Activated CD8-positive, alpha-beta memory T cell treated with anti-CD3 and anti-CD28 coated beads, Interleukin-2, amount 10 ng/mL, durations not matched to agents 7 days and 5 days (primary cell): ENCODE measurements at regions not wholly inside any gene's neighbourhood (a gene's known extent, or its start where the extent isn't known, plus 50 kb on each side); places are given as distances from the start of the nearest gene placed in this dataset.

Source experiments
- ATAC-seq: fragments of 150-1000 bp; cut with Tn5 transposase; one replicate; pipeline ENCODE4 v1.10.0; 2021; ENCODE audit warnings: moderate library complexity
- CTCF ChIA-PET: fragments of 350-600 bp; sonication (Branson Sonifier 250); formaldehyde crosslinking; loops from one replicate; lab custom pipeline; 2021; ENCODE audit warnings: antibody characterized with exemption; lab: Charles Lee
- DNase-seq: peaks from one replicate; pipeline ENCODE4 v3.0.0-alpha.2; 2020
- H3K27ac Mint-ChIP-seq: one replicate; pipeline ENCODE4 v1.8.0; 2021; ENCODE audit warnings: mild to moderate bottlenecking, mixed read lengths
- H3K27me3 Mint-ChIP-seq: one replicate; pipeline ENCODE4 v1.8.0; 2021; ENCODE audit warnings: mixed read lengths
- H3K36me3 Mint-ChIP-seq: one replicate; pipeline ENCODE4 v1.8.0; 2021; ENCODE audit warnings: mild to moderate bottlenecking, mixed read lengths
- H3K4me1 Mint-ChIP-seq: one replicate; pipeline ENCODE4 v1.8.0; 2021; ENCODE audit warnings: mixed read lengths
- H3K4me3 Mint-ChIP-seq: one replicate; pipeline ENCODE4 v1.8.0; 2021; ENCODE audit warnings: mild to moderate bottlenecking, moderate library complexity, mixed read lengths
- H3K9me3 Mint-ChIP-seq: one replicate; pipeline ENCODE4 v1.8.0; 2022; ENCODE audit warnings: low read depth, mixed read lengths

DNA sequence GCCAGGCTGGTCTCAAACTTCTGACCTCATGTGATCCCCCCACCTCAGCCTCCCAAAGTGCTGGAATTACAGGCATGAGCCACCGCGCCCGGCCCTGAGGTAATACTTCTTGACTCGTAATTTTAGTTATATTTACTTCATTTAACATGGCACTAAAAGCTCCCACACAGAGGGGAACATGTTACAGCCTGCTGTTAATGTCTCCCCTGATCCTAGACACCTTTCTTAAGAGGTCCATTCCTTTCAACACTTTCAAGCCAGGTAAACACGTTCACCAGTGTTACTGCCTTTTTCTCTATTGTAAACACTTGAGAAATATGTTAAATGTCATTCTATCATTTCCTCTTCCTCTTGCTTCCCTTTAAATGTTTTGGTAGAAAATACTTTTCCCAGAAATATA lies 161.4 kb downstream of the METTL4 start:
- no peak overlapping the region for H3K27ac Mint-ChIP-seq

DNA sequence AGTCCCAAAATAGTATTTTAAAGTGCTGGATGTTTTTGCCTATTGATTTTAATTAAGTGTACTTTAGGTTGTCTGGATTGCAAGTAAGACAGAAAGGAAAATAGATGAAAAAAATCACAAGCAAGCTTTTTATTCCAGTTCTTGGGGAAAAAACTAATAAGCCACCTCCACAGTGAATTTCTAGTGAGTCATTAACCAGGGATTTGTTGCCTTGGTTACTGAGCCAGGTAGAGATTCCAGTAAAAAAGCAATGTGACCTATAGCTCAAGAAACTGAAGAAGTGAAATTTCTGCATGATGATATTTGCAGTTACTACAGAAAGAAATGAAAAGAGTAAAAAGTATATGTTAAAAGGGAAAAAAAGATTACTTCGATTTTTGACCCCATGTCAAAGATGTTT lies 160.6 kb downstream of the METTL4 start:
- H3K4me1 Mint-ChIP-seq: no peaks in the 10 kb centered on the region
- no peak for DNase-seq
- CTCF ChIA-PET: no interaction called here
- ATAC-seq: no peak
- peaks cover 3% of the 10 kb centered on the region for H3K27me3 Mint-ChIP-seq
- no peak overlapping the region for H3K27ac Mint-ChIP-seq
- no peak overlapping the region for H3K4me3 Mint-ChIP-seq
- H3K9me3 Mint-ChIP-seq: no peaks in the 10 kb centered on the region
- no peaks in the 10 kb centered on the region for H3K36me3 Mint-ChIP-seq

More for the DNA sequence above, 161.4 kb downstream of the METTL4 start:
- Mint-ChIP-seq H3K27me3 (peaks cover 6% of the 10 kb centered on the region), H3K4me1 (no peaks in the 10 kb centered on the region), H3K9me3 (no peaks in the 10 kb centered on the region), H3K4me3 (no peak overlapping the region), H3K36me3 (no peaks in the 10 kb centered on the region)
- CTCF ChIA-PET: no interaction called here
- DNase-seq: no peak
- ATAC-seq: no peak

DNA sequence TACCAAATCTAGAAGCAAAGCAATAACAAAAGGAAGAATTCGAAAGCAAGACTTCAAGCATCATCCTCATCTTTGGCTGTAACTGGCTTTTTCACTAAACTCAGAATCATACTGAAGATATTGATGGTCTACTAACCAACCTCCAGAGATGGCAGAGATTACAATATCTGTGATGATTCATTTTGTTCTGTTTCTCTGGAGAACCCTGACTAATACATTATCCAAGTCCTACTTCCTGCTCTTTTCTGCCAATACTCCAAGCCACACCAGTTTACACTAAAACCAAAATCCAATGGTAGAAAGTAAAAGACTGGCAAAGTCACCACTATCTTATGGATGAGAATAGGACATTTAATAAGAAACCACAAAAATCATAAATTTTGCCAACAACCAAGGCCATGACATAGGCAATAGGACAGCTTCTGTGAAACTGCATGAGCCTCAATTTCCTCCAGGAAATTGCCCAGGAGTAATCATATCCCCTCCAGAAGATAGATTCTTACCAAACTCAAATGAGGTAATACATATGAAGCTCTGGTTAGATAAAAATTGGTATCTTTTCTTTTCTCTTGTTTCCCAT lies 159.8 kb downstream of the METTL4 start:
- no peak overlapping the region for H3K4me3 Mint-ChIP-seq
- no peak for ATAC-seq

DNA sequence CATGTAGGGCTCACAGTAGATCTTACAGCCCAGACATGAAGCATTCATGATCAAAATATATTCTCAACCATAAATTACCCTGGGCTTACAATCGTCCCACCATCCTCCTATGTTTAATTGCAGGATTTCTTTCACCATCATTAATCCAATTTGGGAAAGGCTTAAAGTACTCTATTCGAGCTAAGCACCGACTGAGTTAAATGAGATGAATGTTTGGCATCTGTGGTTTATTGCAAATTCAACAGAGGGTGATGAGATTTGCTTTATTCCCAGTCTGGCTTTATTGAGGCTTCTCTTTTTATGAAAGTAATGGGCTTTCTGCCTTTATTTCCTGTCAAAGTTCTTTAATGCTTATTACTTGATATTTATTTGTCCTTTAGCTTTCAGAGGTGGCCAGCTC lies 159.0 kb downstream of the METTL4 start:
- H3K27me3 Mint-ChIP-seq: peaks cover 3% of the 10 kb centered on the region
- H3K36me3 Mint-ChIP-seq: no peaks in the 10 kb centered on the region
- no peak overlapping the region for H3K4me3 Mint-ChIP-seq
- H3K27ac Mint-ChIP-seq: no peak overlapping the region
- DNase-seq: no peak
- CTCF ChIA-PET: no interaction called here
- no peaks in the 10 kb centered on the region for H3K9me3 Mint-ChIP-seq
- ATAC-seq: no peak
- H3K4me1 Mint-ChIP-seq: no peaks in the 10 kb centered on the region

More for the DNA sequence above, 159.8 kb downstream of the METTL4 start:
- DNase-seq: no peak
- Mint-ChIP-seq H3K27me3 (peaks cover 3% of the 10 kb centered on the region), H3K9me3 (no peaks in the 10 kb centered on the region), H3K36me3 (no peaks in the 10 kb centered on the region), H3K27ac (no peak overlapping the region), H3K4me1 (no peaks in the 10 kb centered on the region)
- CTCF ChIA-PET: no interaction called here

DNA sequence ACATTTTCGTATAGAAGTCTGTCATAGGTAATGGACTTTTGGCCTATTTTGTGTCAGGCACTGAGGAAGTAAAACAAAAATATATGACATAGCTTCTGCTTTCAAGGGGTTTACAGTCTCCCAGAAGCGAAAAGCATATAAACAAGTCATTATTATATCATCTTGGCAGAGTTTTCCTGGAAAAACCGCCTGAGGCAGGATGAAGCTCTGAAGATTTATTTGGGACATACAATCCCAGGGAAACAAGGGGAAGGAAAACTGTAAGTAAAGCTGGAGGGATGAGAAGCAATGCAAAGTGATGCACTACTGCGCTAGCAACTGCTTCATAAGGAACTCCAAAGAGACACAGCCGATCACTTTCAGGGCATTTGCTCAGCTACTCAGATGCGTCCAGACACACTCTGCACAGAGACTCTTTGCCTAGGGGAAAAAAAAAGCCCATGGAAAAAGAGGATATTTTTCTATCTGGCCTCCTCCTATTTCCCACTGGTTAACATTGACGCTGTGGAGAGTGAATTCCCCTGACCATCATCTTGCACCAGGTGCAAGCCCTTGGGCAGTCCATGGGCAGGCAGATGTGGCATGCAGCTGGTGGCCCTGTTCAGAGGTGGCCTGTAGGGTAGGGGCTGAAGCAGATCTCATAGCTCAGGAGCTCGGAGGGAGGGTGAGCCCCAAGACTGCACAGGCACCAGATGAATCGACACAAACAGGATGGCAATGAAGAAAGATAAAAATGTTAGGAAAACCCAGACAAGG lies 158.1 kb downstream of the METTL4 start:
- no peak overlapping the region for H3K27ac Mint-ChIP-seq

DNA sequence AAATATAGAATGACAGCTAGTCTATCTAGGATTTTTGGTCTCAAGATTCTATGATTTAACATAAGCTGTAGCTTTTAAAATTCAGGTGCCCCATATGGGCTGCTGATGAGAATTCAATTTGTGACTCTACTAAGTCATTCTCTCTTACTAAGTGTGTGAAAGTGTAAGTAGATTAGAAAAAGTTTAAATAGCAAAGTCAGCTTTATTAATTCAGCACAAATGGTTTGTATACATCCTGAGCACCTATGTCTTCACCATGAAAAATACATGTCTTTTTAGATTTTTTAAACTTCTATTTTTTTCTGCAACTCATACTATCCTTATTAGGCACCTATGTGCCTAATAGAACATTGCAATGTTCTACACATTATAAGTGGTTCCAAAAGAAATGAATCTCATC lies 157.1 kb downstream of the METTL4 start:
- Mint-ChIP-seq H3K36me3 (no peaks in the 10 kb centered on the region), H3K27me3 (peaks cover 3% of the 10 kb centered on the region), H3K4me1 (no peaks in the 10 kb centered on the region), H3K27ac (no peak overlapping the region), H3K9me3 (no peaks in the 10 kb centered on the region), H3K4me3 (no peak overlapping the region)
- DNase-seq (no peak), ATAC-seq (no peak)
- CTCF ChIA-PET: interaction anchor here (1.1 kb wide), 1 partner anchor 17 kb away, joined by 3 read pairs; no protein-coding TSS in a partner anchor

More for the DNA sequence above, 158.1 kb downstream of the METTL4 start:
- ATAC-seq (no peak), DNase-seq (no peak)
- CTCF ChIA-PET: interaction anchor here (1.1 kb wide), 1 partner anchor 16 kb away, joined by 3 read pairs; no protein-coding TSS in a partner anchor
- Mint-ChIP-seq H3K9me3 (no peaks in the 10 kb centered on the region), H3K36me3 (no peaks in the 10 kb centered on the region), H3K4me3 (no peak overlapping the region), H3K4me1 (no peaks in the 10 kb centered on the region), H3K27me3 (peaks cover 3% of the 10 kb centered on the region)

DNA sequence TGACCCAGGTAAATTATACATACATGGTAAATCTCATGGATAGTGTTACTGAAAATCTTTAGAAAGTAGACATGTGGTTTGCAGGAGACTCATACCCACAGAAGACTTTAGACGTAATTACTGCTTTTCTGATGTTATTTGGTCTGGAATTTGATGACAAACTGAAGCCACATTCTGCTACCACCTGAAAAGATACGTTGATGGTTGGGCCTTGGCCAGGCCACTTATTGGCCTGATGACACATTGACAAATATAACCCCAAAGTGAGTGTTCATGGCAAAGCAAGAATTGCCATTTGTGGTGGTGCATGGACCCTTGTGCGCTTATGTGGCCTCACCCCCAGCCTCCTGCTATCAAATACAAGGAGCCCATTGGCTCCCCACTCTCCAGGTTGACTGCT lies 155.6 kb downstream of the METTL4 start:
- CTCF ChIA-PET: no interaction called here
- no peaks in the 10 kb centered on the region for H3K9me3 Mint-ChIP-seq
- H3K27me3 Mint-ChIP-seq: peaks cover 3% of the 10 kb centered on the region
- H3K4me3 Mint-ChIP-seq: no peak overlapping the region
- H3K27ac Mint-ChIP-seq: no peak overlapping the region
- DNase-seq (no peak), ATAC-seq (no peak)
- H3K4me1 Mint-ChIP-seq: no peaks in the 10 kb centered on the region
- no peaks in the 10 kb centered on the region for H3K36me3 Mint-ChIP-seq

DNA sequence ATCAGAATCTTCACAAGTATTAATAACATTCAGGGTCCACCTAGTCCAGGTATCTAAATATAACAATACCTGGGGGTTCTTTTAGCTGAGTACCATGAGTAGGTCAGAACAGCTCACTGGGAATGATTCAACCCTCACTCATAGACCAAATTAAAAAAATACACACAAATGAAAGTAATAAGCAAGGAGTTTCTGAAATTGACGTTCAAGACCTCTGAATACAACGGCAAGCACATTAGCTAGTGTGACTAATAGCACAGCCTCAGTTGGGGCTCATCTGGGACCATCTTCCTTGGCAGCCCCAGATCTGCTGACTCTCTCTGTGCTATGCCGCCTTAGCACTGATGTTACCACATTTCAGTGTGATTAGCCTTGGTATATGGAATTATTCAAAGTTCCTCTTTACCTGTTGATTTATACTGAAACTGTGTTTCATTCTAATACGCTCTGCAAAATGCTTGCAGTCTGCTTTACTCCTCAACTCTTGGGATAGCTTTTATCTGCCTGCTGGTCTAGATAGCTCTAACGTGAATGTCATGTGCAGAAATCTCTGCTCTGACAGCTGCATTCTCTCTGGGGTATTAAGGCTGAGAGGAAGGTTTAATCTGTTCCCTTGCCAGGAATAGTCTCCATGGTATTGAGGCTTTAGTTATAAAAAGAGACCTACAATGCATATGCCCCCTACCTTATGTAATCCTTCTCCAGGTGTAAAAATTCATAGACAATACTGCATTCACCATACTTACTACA lies 153.3 kb downstream of the METTL4 start:
- Mint-ChIP-seq H3K4me1 (no peaks in the 10 kb centered on the region), H3K9me3 (no peaks in the 10 kb centered on the region), H3K36me3 (no peaks in the 10 kb centered on the region), H3K4me3 (no peak overlapping the region), H3K27ac (no peak overlapping the region), H3K27me3 (peaks cover 1% of the 10 kb centered on the region)
- CTCF ChIA-PET: interaction anchor here (0.6 kb wide), 1 partner anchor 447 kb away, joined by 3 read pairs; no protein-coding TSS in a partner anchor
- DNase-seq (no peak), ATAC-seq (no peak)

DNA sequence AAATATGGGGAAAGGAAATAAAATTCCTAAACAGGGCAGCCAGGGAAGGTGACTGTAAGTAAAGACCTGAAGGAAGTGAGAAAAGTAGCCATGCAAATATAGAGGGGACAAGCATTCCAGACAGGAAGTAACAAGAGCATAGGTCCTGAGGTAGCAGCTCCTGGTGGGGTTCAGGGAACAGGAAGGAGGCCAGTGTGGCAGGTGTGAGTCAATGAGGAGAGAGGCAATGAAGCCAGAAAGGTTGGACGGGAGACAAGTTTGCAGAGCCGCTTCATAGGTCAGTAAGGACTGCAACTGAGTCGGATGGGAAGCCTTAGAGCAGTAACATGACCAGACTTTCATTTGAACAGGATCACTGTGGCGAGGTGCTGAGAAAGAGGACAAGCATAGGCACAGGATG lies 150.9 kb downstream of the METTL4 start:
- no peaks in the 10 kb centered on the region for H3K9me3 Mint-ChIP-seq
- no peaks in the 10 kb centered on the region for H3K4me1 Mint-ChIP-seq
- no peak overlapping the region for H3K4me3 Mint-ChIP-seq
- DNase-seq (no peak), ATAC-seq (no peak)
- CTCF ChIA-PET: no interaction called here
- H3K27me3 Mint-ChIP-seq: no peaks in the 10 kb centered on the region
- H3K36me3 Mint-ChIP-seq: no peaks in the 10 kb centered on the region
- H3K27ac Mint-ChIP-seq: no peak overlapping the region

DNA sequence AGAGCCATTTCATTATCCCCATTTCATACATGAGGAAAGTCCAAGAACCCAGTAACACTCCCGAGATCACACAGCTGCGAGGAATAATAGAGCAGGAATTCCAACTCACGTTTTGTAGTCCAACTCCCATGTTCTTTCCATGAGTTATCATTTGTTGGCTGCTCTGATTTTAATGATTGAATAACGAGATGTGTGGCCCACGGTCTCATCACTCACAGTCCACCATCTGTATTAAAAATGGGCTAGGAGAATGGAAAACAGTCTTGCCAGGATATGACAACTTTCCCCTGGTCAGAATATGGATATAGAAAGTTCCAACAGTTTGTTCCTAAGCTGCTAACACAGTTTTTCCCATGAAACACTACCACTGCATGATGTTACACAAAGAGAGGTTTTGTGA lies 147.5 kb downstream of the METTL4 start:
- Mint-ChIP-seq H3K27ac (no peak overlapping the region), H3K4me3 (no peak overlapping the region), H3K4me1 (no peaks in the 10 kb centered on the region), H3K9me3 (no peaks in the 10 kb centered on the region), H3K27me3 (no peaks in the 10 kb centered on the region), H3K36me3 (no peaks in the 10 kb centered on the region)
- DNase-seq (no peak), ATAC-seq (no peak)
- CTCF ChIA-PET: no interaction called here

DNA sequence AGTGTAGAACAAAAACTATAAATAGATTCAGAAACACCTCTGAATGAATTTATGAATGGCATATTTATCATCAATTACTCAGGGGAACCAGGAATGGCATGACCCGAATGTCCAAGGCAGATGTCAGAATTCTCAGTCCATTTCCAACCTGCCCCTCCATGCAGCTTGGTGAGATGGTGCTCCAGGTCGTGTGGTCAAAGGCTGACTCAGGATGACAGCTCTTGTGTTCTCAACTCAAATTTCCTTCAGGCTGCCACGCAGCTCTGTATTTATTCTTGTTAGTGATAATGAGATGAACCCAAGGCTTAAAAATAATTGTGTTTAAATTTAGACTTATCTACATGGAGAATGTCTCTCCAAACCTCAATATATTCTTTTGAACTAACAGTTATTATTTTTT lies 146.9 kb downstream of the METTL4 start:
- Mint-ChIP-seq H3K27ac (no peak overlapping the region), H3K27me3 (no peaks in the 10 kb centered on the region), H3K4me1 (no peaks in the 10 kb centered on the region), H3K36me3 (no peaks in the 10 kb centered on the region), H3K4me3 (no peak overlapping the region), H3K9me3 (no peaks in the 10 kb centered on the region)
- ATAC-seq (no peak), DNase-seq (no peak)
- CTCF ChIA-PET: no interaction called here

DNA sequence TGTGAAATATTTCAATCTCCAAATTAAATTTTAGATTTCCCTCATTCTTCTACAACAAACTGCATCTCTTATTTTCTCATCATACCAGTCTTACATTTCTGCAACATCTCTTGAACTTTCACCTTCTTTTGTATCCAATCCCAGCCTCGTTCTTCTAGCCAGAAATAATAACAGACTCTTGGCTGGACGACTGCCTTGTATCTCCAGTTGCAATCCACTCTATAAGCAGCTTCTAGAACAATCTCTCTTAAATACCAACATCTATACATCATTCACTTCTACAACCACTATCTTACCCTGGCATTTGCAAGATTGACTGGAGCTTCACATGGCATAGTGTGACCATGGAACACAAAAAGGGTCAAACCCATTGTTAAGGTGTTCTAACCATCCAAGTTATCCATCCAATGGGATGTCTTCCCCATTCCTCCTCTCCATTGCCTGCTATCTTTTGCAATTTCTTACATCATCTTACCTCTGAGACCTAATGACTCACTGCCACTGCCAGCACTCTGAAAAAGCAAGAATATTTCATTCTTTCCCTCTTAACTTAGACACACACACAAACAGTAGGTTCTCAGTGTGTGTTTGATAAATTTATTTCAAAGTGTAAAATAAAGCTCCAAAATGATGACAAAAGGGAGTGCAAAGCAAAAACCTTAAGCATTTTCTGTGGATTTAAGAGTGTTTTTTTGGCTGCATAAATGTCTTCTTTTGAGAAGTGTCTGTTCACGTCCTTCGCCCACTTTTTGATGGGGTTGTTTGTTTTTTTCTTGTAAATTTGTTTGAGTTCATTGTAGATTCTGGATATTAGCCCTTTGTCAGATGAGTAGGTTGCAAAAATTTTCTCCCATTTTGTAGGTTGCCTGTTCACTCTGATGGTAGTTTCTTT lies 145.6 kb downstream of the METTL4 start:
- no peaks in the 10 kb centered on the region for H3K27me3 Mint-ChIP-seq
- CTCF ChIA-PET: no interaction called here
- H3K4me3 Mint-ChIP-seq: no peak overlapping the region
- no peaks in the 10 kb centered on the region for H3K4me1 Mint-ChIP-seq
- H3K27ac Mint-ChIP-seq: no peak overlapping the region
- no peaks in the 10 kb centered on the region for H3K36me3 Mint-ChIP-seq
- peaks cover 2% of the 10 kb centered on the region for H3K9me3 Mint-ChIP-seq
- ATAC-seq (no peak), DNase-seq (no peak)

DNA sequence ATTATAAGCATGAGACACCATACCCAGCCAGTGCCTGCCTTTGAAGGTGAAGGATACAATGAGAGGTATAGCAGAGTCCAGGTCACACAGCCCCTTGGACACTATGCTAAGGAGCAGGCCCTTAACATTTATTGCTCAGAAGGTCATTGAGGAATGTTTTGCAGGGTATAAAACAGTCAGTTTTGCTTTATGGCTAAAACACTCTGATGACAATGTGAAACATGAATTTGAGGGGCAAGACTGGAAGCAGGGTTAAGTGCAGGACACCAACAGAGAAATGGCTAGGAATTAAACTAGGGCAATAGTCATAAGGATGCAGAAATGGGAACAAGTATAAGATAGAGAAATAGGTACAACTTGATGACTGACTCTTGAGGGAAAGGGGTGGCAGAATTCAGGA lies 141.1 kb downstream of the METTL4 start:
- Mint-ChIP-seq H3K27me3 (no peaks in the 10 kb centered on the region), H3K4me1 (no peaks in the 10 kb centered on the region), H3K9me3 (peaks cover 2% of the 10 kb centered on the region), H3K4me3 (no peak overlapping the region), H3K27ac (no peak overlapping the region), H3K36me3 (no peaks in the 10 kb centered on the region)
- CTCF ChIA-PET: no interaction called here
- DNase-seq (no peak), ATAC-seq (no peak)
